Skeletal muscle satellite cell (primary cell): ENCODE measurements at regions not wholly inside any gene's neighbourhood (a gene's known extent, or its start where the extent isn't known, plus 50 kb on each side); places are given as distances from the start of the nearest gene placed in this dataset.
"Not testable (repeated sequence)": the region's sequence is repeated elsewhere in the genome, so short reads cannot be mapped to it uniquely, and the experiment has no call there.

Source experiments
- H3K27me3 ChIP-seq: 2 replicates; pipeline ENCODE4 v1.7.0; 2013; ENCODE audit warnings: low read length; ENCODE audit not compliant: control insufficient read depth, insufficient read depth
- H3K36me3 ChIP-seq: 2 replicates; pipeline ENCODE4 v1.7.0; 2013; ENCODE audit warnings: mild to moderate bottlenecking, control low read depth, low read length; ENCODE audit not compliant: insufficient read depth
- H3K4me1 ChIP-seq: 2 replicates; pipeline ENCODE4 v1.7.0; 2013; ENCODE audit warnings: low read length; ENCODE audit not compliant: control insufficient read depth, insufficient read depth
- H3K4me2 ChIP-seq: 2 replicates; pipeline ENCODE4 v1.7.0; 2013; ENCODE audit warnings: mild to moderate bottlenecking, low read length
- H3K4me3 ChIP-seq: 2 replicates; pipeline ENCODE4 v1.7.0; 2013; ENCODE audit warnings: low read length
- H3K9ac ChIP-seq: 2 replicates; pipeline ENCODE4 v1.7.0; 2013; ENCODE audit warnings: mild to moderate bottlenecking, low read depth, low read length, moderate library complexity
- H3K9me3 ChIP-seq: replicated peaks from 2 replicates; pipeline ENCODE4 v1.7.0; 2013; ENCODE audit warnings: mild to moderate bottlenecking, control low read depth, low read length

- Histone ChIP-seq H3K4me1 (no peaks in the 10 kb centered on the region), H3K4me3 (no peak overlapping the region), H3K9me3 (peaks cover 4% of the 10 kb centered on the region), H3K9ac (no peak overlapping the region), H3K4me2 (no peak overlapping the region), H3K36me3 (no peaks in the 10 kb centered on the region), H3K27me3 (no peaks in the 10 kb centered on the region)
These were observed 139.1 kb upstream of the SFSWAP start for GRCh38 chr12:131571827-131572226.

GRCh38 chr12:131572626-131573025 is 138.3 kb upstream of the SFSWAP start:
- no peaks in the 10 kb centered on the region for H3K27me3 ChIP-seq
- peaks cover 4% of the 10 kb centered on the region for H3K9me3 ChIP-seq
- H3K4me3 ChIP-seq: no peak overlapping the region
- no peak overlapping the region for H3K9ac ChIP-seq
- no peaks in the 10 kb centered on the region for H3K4me1 ChIP-seq
- no peaks in the 10 kb centered on the region for H3K36me3 ChIP-seq
- no peak overlapping the region for H3K4me2 ChIP-seq

DNA sequence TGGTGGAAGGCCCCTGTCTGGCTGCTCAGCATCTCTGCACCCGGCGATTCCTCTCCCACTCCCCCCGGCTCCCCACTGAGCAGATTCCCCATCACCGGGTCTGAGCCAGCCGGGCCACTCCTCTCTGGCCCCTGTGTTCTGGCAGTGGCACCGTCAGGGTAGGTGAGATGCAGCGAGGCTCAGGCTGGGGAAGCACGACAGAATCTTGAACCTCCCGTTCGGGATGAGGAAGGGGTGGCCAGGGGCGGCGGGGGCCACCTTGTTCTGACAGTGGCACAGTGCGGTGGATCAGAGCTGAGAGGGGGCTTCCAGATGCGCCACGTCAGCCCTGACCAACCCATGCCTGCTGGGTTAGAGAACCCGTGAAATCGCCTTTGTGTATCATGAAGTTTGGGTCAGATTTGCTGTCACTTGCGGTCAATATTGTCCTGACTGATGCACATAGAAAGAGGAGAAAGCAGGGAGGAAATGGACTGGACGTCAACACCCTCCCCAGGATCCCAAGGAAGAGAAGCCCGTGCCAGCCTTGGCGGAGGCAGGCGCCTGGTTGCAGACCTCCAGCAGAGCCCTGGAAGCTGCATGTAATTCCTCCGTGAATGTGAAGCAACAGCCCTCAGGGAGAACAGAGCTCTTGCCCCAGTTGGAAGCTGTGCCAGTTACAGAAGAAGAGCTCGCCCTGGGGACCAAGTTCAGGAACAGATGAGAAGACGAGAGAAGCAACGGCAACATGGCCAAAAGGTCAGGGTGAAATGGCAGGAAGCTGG is 137.1 kb upstream of the SFSWAP start:
- Histone ChIP-seq H3K9me3 (peaks cover 4% of the 10 kb centered on the region), H3K4me3 (no peak overlapping the region), H3K4me1 (no peaks in the 10 kb centered on the region), H3K4me2 (no peak overlapping the region), H3K27me3 (no peaks in the 10 kb centered on the region), H3K36me3 (no peaks in the 10 kb centered on the region), H3K9ac (no peak overlapping the region)

DNA sequence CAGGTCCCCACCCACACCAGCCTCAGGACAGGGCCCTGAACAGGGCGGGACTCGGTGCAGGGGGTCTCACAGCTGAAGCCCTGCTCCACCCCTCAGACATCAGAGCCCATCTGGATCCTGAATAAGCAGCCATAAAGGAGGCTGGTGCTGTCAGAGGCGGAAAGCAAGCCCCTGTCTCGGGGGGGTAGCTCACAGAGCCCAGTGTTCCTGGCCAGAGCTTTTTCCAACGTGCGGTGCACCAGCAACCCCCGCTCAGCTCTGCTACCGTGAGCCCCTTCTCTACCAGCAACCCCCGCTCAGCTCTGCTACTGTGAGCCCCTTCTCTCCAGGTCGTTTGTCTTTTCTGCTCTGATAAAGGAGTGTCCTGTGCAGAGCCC is 136.5 kb upstream of the SFSWAP start:
- H3K9me3 ChIP-seq: peaks cover 4% of the 10 kb centered on the region
- H3K27me3 ChIP-seq: no peaks in the 10 kb centered on the region
- no peaks in the 10 kb centered on the region for H3K36me3 ChIP-seq
- H3K4me3 ChIP-seq: no peak overlapping the region
- no peak overlapping the region for H3K4me2 ChIP-seq
- H3K9ac ChIP-seq: no peak overlapping the region
- no peaks in the 10 kb centered on the region for H3K4me1 ChIP-seq

DNA sequence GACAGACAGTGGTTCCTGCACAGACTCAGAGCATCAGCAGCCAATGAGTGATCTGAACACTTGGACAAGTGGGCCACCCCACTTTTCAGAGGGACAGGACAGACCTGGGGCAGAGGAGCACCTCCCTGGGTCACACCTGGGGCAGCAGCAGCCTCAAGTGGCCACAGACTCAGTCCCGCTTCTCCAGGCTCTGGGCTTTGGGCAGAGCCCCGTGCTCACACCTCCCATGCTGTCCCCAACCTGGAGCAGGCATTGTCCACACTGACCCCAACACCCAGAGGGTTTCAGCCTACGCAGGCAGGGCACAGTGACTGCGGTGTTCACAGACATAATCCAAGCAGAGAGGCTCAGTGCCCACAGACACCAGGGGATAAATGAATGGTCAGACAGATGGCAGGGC is 135.5 kb upstream of the SFSWAP start:
- H3K4me3 ChIP-seq: no peak overlapping the region
- no peak overlapping the region for H3K9ac ChIP-seq
- H3K4me1 ChIP-seq: no peaks in the 10 kb centered on the region
- no peaks in the 10 kb centered on the region for H3K27me3 ChIP-seq
- no peaks in the 10 kb centered on the region for H3K36me3 ChIP-seq
- H3K9me3 ChIP-seq: peaks cover 4% of the 10 kb centered on the region
- no peak overlapping the region for H3K4me2 ChIP-seq

GRCh38 chr12:131576734-131577133 is 134.2 kb upstream of the SFSWAP start:
- H3K36me3 ChIP-seq, H3K4me2 ChIP-seq, H3K27me3 ChIP-seq, H3K9me3 ChIP-seq, H3K4me3 ChIP-seq, H3K9ac ChIP-seq, H3K4me1 ChIP-seq: not testable (repeated sequence)

- H3K27me3 ChIP-seq: no peaks in the 10 kb centered on the region
- H3K4me3 ChIP-seq: no peak overlapping the region
- H3K4me2 ChIP-seq: no peak overlapping the region
- H3K36me3 ChIP-seq: no peaks in the 10 kb centered on the region
- H3K4me1 ChIP-seq: no peaks in the 10 kb centered on the region
- no peak overlapping the region for H3K9ac ChIP-seq
- H3K9me3 ChIP-seq: peaks cover 4% of the 10 kb centered on the region
These were observed 133.1 kb upstream of the SFSWAP start for GRCh38 chr12:131577766-131578165.

DNA sequence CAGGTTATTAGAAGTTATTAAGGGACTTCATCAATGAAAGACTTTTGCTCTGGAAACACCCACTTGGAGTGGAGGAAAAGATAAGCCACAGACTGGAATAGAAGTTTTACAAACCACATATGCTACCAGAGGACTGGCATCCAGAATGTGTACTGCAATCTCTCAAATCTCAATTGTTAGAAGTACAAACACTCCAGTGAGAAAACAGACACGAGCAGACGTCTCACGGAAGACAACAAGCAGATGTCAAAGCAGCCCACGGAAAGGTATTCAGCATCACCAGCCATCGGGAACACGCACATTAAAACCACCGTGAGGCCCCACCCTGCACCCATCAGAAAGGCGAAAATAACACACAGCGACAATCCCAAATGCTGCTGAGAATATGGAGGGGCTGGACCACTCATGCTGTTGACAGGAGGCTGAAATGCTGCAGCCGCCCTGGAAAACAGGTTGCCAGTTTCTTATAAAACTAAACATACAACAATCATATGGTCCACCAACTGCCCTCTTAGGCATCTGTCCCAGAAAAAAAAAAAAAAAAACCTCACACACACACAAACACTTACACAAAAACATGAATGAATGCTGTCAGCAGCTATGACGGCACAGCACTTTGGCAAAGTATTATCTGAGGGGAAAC is 131.9 kb upstream of the SFSWAP start:
- Histone ChIP-seq H3K4me3 (no peak overlapping the region), H3K4me2 (no peak overlapping the region), H3K9ac (no peak overlapping the region), H3K36me3 (no peaks in the 10 kb centered on the region), H3K4me1 (no peaks in the 10 kb centered on the region), H3K27me3 (no peaks in the 10 kb centered on the region), H3K9me3 (peaks cover 4% of the 10 kb centered on the region)

DNA sequence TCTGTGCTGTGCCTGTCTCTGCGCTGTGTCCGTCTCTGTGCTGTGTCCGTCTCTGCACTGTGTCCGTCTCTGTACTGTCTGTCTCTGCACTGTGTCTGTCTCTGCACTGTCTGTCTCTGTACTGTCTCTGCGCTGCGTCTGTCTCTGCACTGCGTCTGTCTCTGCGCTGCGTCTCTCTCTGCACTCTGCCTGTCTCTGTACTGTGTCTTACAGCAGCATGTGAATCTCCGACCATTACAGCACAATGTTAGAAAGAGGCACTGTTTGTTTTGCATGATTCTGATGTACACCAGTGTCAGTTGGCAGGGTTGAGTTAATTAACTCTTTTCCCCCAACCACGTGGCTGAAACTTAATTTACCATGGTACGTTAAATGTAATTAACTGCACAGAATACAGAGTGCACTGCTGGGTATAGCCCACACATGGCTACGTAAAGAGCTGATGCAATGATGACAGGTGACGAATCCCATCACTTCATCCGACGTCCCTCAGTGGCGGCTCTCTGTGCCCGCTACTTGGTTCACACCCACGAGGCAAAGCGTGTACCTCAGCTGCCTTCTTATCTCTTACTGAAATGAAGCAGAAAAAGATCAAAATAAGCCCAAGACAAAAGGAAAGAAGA is 127.7 kb upstream of the SFSWAP start:
- no peak overlapping the region for H3K4me2 ChIP-seq
- H3K4me1 ChIP-seq: no peaks in the 10 kb centered on the region
- H3K9me3 ChIP-seq: peaks cover 4% of the 10 kb centered on the region
- H3K27me3 ChIP-seq: no peaks in the 10 kb centered on the region
- no peak overlapping the region for H3K9ac ChIP-seq
- H3K36me3 ChIP-seq: no peaks in the 10 kb centered on the region
- no peak overlapping the region for H3K4me3 ChIP-seq

- H3K27me3 ChIP-seq: no peaks in the 10 kb centered on the region
- no peak overlapping the region for H3K4me3 ChIP-seq
- no peaks in the 10 kb centered on the region for H3K36me3 ChIP-seq
- H3K9me3 ChIP-seq: peaks cover 4% of the 10 kb centered on the region
- H3K4me2 ChIP-seq: no peak overlapping the region
- no peaks in the 10 kb centered on the region for H3K4me1 ChIP-seq
- H3K9ac ChIP-seq: no peak overlapping the region
These were observed 124.6 kb upstream of the SFSWAP start for GRCh38 chr12:131586269-131586668.

- no peak overlapping the region for H3K9ac ChIP-seq
- H3K9me3 ChIP-seq: peaks cover 4% of the 10 kb centered on the region
- no peaks in the 10 kb centered on the region for H3K4me1 ChIP-seq
- H3K36me3 ChIP-seq: no peaks in the 10 kb centered on the region
- H3K4me3 ChIP-seq: no peak overlapping the region
- no peak overlapping the region for H3K4me2 ChIP-seq
- H3K27me3 ChIP-seq: no peaks in the 10 kb centered on the region
These were observed 124.1 kb upstream of the SFSWAP start for GRCh38 chr12:131586761-131587160.

- no peak overlapping the region for H3K9ac ChIP-seq
- no peaks in the 10 kb centered on the region for H3K27me3 ChIP-seq
These were observed 123.3 kb upstream of the SFSWAP start for GRCh38 chr12:131587565-131587964.

More at GRCh38 chr12:131587565-131587964, 123.3 kb upstream of the SFSWAP start:
- Histone ChIP-seq H3K4me1 (no peaks in the 10 kb centered on the region), H3K9me3 (peaks cover 4% of the 10 kb centered on the region), H3K4me2 (no peak overlapping the region), H3K4me3 (no peak overlapping the region), H3K36me3 (no peaks in the 10 kb centered on the region)
